D721Med (cell line): ENCODE measurements at regions not wholly inside any gene's neighbourhood (a gene's known extent, or its start where the extent isn't known, plus 50 kb on each side); places are given as distances from the start of the nearest gene placed in this dataset.

Experiments
- DNase-seq: peaks from one replicate; pipeline ENCODE4 v3.0.0; 2011; ENCODE audit warnings: low spot score; ENCODE audit not compliant: insufficient read length
- FAIRE-seq: peaks from 2 replicates; lab custom pipeline; 2011; peaks lifted over from hg19 to GRCh38; lab: Jason Lieb, UNC
- CTCF ChIP-seq: IDR thresholded peaks from 2 replicates; pipeline ENCODE4 v1.5.1; 2012; ENCODE audit warnings: mild to moderate bottlenecking, control low read depth; ENCODE audit not compliant: insufficient read depth; ENCODE audit errors: missing control alignments

GRCh38 chr4:140308366-140309123 lies 64.9 kb upstream of the SCOC start:
- TF ChIP-seq CTCF: no peak
- FAIRE-seq: no peak
- no peak for DNase-seq

- no peak for FAIRE-seq
- no peak for TF ChIP-seq CTCF
- no peak for DNase-seq
Measured at GRCh38 chr4:140305053-140305452, 68.4 kb upstream of the SCOC start.

- no peak for TF ChIP-seq CTCF
- DNase-seq (no peak), FAIRE-seq (no peak)
Measured at GRCh38 chr4:140304346-140304745, 69.1 kb upstream of the SCOC start.

- no peak for TF ChIP-seq CTCF
- DNase-seq: no peak
- FAIRE-seq: no peak
Measured at GRCh38 chr4:140302151-140302859, 71.1 kb upstream of the SCOC start.

GRCh38 chr4:140300271-140300970 lies 73.0 kb upstream of the SCOC start:
- DNase-seq (no peak), FAIRE-seq (no peak)
- TF ChIP-seq CTCF: no peak

- FAIRE-seq (no peak), DNase-seq (no peak)
- no peak for TF ChIP-seq CTCF
Measured at GRCh38 chr4:140298001-140298400, 75.4 kb upstream of the SCOC start.
